PC-9 (cell line): ENCODE measurements at regions not wholly inside any gene's neighbourhood (a gene's known extent, or its start where the extent isn't known, plus 50 kb on each side); places are given as distances from the start of the nearest gene placed in this dataset.

Source experiments
- BruUV-seq: library from RNA; stranded (reverse); fragments of 400-500 nt; replicated peaks from 2 replicates; lab custom pipeline; 2021; lab: Mats Ljungman, UMichigan
- CTCF ChIA-PET: fragments of 300-600 bp; sonication (Branson Sonifier 250); formaldehyde crosslinking; loops from one replicate; lab custom pipeline; 2022; ENCODE audit warnings: antibody characterized with exemption; lab: Charles Lee
- POLR2A ChIA-PET: fragments of 300-600 bp; sonication (Branson Sonifier 250); formaldehyde crosslinking; loops from one replicate; lab custom pipeline; 2022; ENCODE audit warnings: antibody characterized with exemption; ENCODE audit not compliant: unreplicated experiment; lab: Charles Lee
- DNase-seq, 2 experiments: peaks; one replicate each; pipeline versions ENCODE4 v3.0.0 to v3.0.0-alpha.2; 2015 to 2022; ENCODE audit warnings: mixed read lengths in 1 of 2
- H2AFZ ChIP-seq: fragments of 200-600 bp; sonication (generic); 2 replicates; pipeline ENCODE4 v1.8.1; 2017; ENCODE audit warnings: antibody characterized with exemption
- H3F3A ChIP-seq: fragments of 200-600 bp; sonication (generic); 2 replicates; pipeline ENCODE4 v1.8.1; 2017; ENCODE audit warnings: antibody characterized with exemption, mild to moderate bottlenecking, low read depth; ENCODE audit not compliant: insufficient read depth
- H3K27ac ChIP-seq: fragments of 200-600 bp; sonication (generic); 2 replicates; pipeline ENCODE4 v1.6.1; 2016; ENCODE audit warnings: mixed run types
- H3K27me3 ChIP-seq: fragments of 200-600 bp; sonication (generic); 2 replicates; pipeline ENCODE4 v1.6.1; 2016; ENCODE audit warnings: low read depth, mixed run types; ENCODE audit not compliant: insufficient read depth
- H3K36me3 ChIP-seq: fragments of 200-600 bp; sonication (generic); 2 replicates; pipeline ENCODE4 v1.6.1; 2016; ENCODE audit warnings: low read depth, mixed run types
- H3K4me1 ChIP-seq: fragments of 200-600 bp; sonication (generic); replicated peaks from 2 replicates; pipeline ENCODE4 v1.6.1; 2016; ENCODE audit warnings: mixed run types; ENCODE audit not compliant: insufficient read depth
- H3K4me2 ChIP-seq: fragments of 200-600 bp; sonication (generic); 2 replicates; pipeline ENCODE4 v1.6.1; 2017; ENCODE audit warnings: mixed run types
- H3K4me3 ChIP-seq: fragments of 200-600 bp; sonication (generic); 2 replicates; pipeline ENCODE4 v1.6.1; 2016; ENCODE audit warnings: mixed run types
- H3K79me2 ChIP-seq: fragments of 200-600 bp; sonication (generic); 2 replicates; pipeline ENCODE4 v1.6.1; 2017; ENCODE audit warnings: low read depth, mixed run types
- H3K9me2 ChIP-seq: fragments of 200-600 bp; sonication (generic); 2 replicates; pipeline ENCODE4 v1.8.1; 2017; ENCODE audit warnings: mild to moderate bottlenecking; ENCODE audit not compliant: insufficient read depth
- H3K9me3 ChIP-seq: fragments of 200-600 bp; sonication (generic); 2 replicates; pipeline ENCODE4 v1.8.1; 2016; ENCODE audit warnings: low read depth; ENCODE audit not compliant: insufficient read depth
- H4K20me1 ChIP-seq: fragments of 200-600 bp; sonication (generic); 2 replicates; pipeline ENCODE4 v1.8.1; 2017; ENCODE audit not compliant: insufficient read depth
- CTCF ChIP-seq: fragments of 200-600 bp; sonication (generic); conservative IDR thresholded peaks from 2 replicates; pipeline ENCODE4 v1.6.1; 2017; ENCODE audit warnings: mixed run types, antibody characterized with exemption, mild to moderate bottlenecking, moderate library complexity
- EZH2 ChIP-seq: fragments of 200-600 bp; sonication (generic); IDR thresholded peaks from 2 replicates; pipeline ENCODE4 v1.8.0; 2017; ENCODE audit warnings: antibody characterized with exemption, low read depth
- intact Hi-C: fragments of 100-400 bp; cut with micrococcal nuclease; formaldehyde crosslinking; loops from one replicate; pipeline ENCODE4 v1.10.0; 2022; ENCODE audit not compliant: unreplicated experiment

- Histone ChIP-seq H3K4me2 (no peak overlapping the region), H2AFZ (no peak overlapping the region), H3K4me3 (no peak overlapping the region), H3K36me3 (no peaks in the 10 kb centered on the region), H4K20me1 (no peaks in the 10 kb centered on the region), H3F3A (no peaks in the 10 kb centered on the region), H3K79me2 (no peaks in the 10 kb centered on the region), H3K27ac (no peak overlapping the region), H3K4me1 (no peaks in the 10 kb centered on the region), H3K9me2 (no peaks in the 10 kb centered on the region), H3K27me3 (no peaks in the 10 kb centered on the region), H3K9me3 (no peaks in the 10 kb centered on the region)
- TF ChIP-seq CTCF (no peak), EZH2 (no peak)
- DNase-seq = no peak
- no TSS peak for BruUV-seq
- CTCF ChIA-PET = no interaction called here
- intact Hi-C loops = no loop called here
- POLR2A ChIA-PET = no interaction called here
Measured at GRCh38 chr21:27477296-27477695, 510.4 kb upstream of the ADAMTS5 start.

- Histone ChIP-seq H3K27ac (no peak overlapping the region), H3F3A (no peaks in the 10 kb centered on the region), H3K4me3 (no peak overlapping the region), H3K9me2 (no peaks in the 10 kb centered on the region), H3K9me3 (no peaks in the 10 kb centered on the region), H2AFZ (no peak overlapping the region), H3K4me1 (no peaks in the 10 kb centered on the region), H3K36me3 (no peaks in the 10 kb centered on the region), H3K79me2 (no peaks in the 10 kb centered on the region), H4K20me1 (no peaks in the 10 kb centered on the region), H3K4me2 (no peak overlapping the region), H3K27me3 (no peaks in the 10 kb centered on the region)
- no peak for DNase-seq
- TF ChIP-seq CTCF = no peak
- no peak for TF ChIP-seq EZH2
- no TSS peak for BruUV-seq
- intact Hi-C loops = no loop called here
- ChIA-PET POLR2A (no interaction called here), CTCF (no interaction called here)
Measured at GRCh38 chr21:27476696-27477095, 509.8 kb upstream of the ADAMTS5 start.

GRCh38 chr21:27475363-27475955 lies 508.6 kb upstream of the ADAMTS5 start:
- TF ChIP-seq EZH2 (no peak), CTCF (no peak)
- intact Hi-C loops = no loop called here
- Histone ChIP-seq H3K4me2 (no peak overlapping the region), H3K79me2 (no peaks in the 10 kb centered on the region), H3K27me3 (no peaks in the 10 kb centered on the region), H2AFZ (no peak overlapping the region), H3K4me1 (no peaks in the 10 kb centered on the region), H3K27ac (no peak overlapping the region), H3K9me2 (no peaks in the 10 kb centered on the region), H3K9me3 (no peaks in the 10 kb centered on the region), H3K4me3 (no peak overlapping the region), H3F3A (no peaks in the 10 kb centered on the region), H3K36me3 (no peaks in the 10 kb centered on the region), H4K20me1 (no peaks in the 10 kb centered on the region)
- CTCF ChIA-PET = no interaction called here
- no peak for DNase-seq
- POLR2A ChIA-PET = no interaction called here
- no TSS peak for BruUV-seq
